SIG-M5 (cell line): ENCODE measurements at regions not wholly inside any gene's neighbourhood (a gene's known extent, or its start where the extent isn't known, plus 50 kb on each side); places are given as distances from the start of the nearest gene placed in this dataset.
"Not testable (repeated sequence)": the region's sequence is repeated elsewhere in the genome, so short reads cannot be mapped to it uniquely, and the experiment has no call there.

Source experiments
- DNase-seq: peaks from one replicate; lab custom pipeline; 2025; lab: John Stamatoyannopoulos, UW

DNA sequence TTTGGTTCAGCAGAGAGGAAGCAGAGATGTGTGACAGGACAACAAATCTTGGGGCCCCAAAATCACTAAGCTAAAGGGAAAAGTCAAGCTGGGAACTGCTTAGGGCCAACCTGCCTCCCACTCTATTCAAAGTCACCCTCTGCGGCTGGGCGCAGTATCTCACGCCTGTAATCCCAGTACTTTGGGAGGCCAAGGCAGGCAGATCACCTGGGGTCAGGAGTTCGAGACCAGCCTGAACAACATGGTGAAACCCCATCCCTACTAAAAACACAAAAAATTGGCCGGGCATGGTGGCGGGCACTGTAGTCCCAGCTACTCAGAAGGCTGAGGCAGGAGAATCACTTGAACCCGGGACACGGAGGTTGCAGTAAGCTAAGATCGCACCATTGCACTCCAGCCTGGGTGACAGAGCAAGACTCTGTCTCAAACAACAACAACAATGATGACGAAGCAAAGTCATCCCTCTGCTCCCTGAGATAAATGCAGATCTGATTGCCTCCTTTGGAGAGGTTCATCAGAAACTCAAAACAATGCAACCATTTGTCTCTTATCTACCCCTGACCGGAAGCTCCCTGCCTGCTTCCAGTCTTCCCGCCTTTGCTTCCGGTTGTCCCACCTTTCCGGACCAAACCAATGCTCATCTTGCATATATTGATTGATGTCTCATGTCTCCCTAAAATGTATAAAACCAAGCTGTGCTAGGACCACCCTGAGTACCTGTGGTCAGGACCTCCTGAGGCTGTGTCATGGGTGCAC lies 136.4 kb upstream of the AFDN start:
- not testable (repeated sequence) for DNase-seq

DNA sequence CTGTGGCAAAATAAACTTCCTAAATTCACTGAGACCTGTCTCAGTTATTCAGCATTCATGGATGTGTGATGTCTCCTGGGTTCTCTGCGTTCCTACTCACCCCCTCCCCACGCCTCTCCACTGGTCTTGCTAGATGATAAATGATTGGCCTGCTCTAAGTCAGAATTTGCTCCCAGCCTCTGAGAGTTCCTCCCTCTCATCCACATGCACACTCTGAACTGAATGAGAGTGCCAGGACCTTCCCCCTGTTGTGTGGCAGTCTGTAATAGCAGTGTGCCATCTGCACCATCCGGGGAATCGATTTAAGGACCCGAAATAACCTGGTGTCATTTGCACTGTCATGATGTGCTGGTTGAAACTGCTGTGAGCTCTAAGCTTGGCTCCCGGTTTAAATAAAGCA lies 135.8 kb upstream of the AFDN start:
- DNase-seq: no peak

GRCh38 chr6:167691533-167692312 lies 135.0 kb upstream of the AFDN start:
- DNase-seq: no peak

DNA sequence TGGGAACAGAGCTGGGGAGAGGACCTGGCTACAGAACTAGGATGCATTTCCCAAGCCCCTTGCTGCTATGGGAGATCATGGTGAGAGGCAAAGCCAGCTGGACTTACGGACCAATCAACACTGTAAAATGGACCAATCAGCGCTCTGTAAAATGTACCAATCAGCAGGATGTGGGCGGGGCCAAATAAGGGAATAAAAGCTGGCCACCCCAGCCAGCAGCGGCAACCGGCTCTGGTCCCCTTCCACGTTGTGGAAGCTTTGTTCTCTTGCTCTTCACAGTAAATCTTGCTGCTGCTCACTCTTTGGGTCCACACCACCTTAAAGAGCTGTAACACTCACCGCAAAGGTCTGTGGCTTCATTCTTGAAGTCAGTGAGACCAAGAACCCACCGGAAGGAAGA lies 133.2 kb upstream of the AFDN start:
- DNase-seq: not testable (repeated sequence)

- no peak for DNase-seq
These were observed 130.9 kb upstream of the AFDN start for GRCh38 chr6:167695831-167696230.

GRCh38 chr6:167696296-167696695 lies 130.4 kb upstream of the AFDN start:
- DNase-seq: no peak

DNA sequence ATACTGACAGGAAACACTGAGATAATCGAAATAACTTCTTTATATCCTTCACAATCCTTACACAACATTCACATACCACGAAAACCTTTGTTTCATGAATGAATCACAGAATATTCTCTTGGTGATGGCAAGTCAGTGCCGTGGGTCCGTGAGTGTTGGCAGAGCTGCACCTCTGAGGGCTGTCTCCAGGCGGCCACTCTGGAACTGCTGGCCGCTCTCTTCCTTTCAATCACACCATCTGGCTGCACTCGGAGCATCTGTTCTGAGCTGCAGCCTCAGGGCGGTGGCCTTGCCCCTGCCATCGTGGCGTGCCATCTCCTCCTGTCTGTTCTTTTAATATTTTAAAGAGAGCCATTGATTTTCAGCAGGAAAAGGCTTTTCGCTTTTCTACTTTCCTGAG lies 129.4 kb upstream of the AFDN start:
- no peak for DNase-seq

DNA sequence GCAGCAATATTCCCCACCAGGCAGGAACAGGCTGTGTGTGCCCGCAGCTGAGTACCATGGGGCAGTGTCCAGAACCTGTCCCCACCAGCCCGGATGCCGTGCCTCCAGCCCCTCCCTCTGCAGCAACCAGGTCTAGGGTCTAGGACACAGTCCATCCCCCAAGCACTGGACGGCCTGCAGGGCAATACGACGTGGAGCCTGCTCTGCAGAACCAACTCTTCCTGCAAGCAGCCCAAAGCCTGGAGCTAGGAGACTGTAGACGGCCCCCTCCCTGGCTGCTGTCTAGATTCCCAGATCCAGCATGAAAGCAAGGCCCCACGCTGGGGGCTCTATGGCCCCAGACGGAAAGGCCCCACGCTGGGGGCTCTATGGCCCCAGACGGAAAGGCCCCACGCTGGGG lies 128.2 kb upstream of the AFDN start:
- no peak for DNase-seq

- DNase-seq: peak; percentile 50
These were observed 127.4 kb upstream of the AFDN start for GRCh38 chr6:167699141-167699931.

- DNase-seq: no peak
These were observed 126.5 kb upstream of the AFDN start for GRCh38 chr6:167700199-167700598.

DNA sequence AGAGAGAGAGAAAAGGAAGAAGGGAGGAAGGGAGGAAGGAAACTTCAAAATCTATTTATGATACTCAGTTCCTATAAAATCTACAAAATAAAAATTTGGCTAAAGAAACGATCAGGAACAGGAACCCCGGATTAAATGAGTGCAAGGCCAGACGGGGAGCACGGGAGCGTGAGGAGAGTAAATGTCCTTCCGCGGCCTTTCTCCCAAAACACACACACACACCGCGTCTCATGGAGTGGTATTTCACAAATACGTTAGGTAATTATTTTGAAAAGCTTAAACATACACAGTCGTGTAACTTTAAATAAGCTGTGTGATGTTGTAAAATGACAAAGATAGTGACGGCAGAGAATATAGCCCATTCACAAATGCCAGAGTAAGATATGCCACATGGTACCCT lies 125.7 kb upstream of the AFDN start:
- DNase-seq: no peak

DNA sequence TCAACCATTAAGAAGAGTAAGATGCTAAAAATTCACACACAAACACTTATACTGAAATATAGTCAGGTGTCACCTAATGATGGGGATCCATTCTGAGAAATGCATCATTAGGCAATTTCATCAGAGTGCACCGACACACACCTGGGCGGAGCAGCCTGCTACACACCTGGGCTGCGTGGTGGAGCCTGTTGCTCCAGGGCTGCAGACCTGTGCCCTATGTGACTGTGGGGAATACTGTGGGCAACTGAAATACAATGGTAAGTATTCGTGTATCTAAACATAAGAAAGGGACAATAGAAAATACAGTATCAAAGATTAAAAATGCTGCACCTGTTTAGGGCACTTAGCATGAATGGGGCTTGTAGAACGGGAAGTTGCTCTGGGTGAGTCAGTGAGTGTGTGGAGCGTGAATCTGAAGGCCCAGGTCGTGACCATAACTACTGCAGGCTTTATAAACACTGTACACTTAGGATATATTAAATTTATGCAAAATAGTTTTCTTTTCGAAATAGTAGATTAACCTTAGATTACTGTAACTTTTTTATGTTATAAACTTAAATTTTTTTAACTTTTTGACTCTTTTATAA lies 124.4 kb upstream of the AFDN start:
- DNase-seq: no peak

- no peak for DNase-seq
These were observed 123.4 kb upstream of the AFDN start for GRCh38 chr6:167703347-167703746.

DNA sequence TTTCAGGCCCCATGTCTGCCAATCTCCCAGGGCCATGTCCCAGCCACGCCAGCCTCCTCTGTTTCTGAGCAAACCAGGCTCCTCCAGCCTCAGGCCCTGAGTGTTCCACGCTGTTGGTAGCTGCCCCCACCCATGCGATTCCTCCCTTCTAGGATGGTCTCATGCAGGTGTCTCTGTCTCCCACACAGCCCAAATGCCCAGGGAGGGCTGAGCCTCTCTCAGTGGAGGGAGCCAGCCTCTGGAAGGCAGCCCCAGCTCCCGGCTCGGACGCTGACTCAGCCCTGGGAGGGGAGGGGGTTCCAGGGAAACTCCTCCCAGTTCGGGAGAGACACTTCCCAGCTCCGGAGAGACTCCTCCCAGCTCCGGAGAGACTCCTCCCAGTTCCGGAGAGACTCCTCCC lies 122.9 kb upstream of the AFDN start:
- no peak for DNase-seq

DNA sequence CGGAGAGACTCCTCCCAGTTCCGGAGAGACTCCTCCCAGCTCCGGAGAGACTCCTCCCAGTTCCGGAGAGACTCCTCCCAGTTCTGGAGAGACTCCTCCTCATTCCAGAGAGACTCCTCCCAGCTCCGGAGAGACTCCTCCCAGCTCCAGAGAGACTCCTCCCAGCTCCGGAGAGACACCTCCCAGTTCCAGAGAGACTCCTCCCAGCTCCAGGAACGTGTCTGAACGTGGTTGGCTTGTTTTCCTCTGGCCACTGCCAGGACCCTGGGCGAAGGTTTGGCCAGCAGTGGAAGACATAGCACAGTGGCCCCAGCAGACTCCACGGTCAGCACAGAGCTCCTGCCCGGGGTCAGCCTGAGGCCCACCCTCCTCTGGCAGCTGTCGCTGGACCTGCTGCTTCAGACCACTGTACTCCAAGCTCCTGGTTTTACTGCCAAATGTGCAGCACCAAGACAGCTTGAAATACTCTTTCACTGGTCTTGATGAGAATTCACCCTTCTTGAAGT lies 122.3 kb upstream of the AFDN start:
- DNase-seq: no peak

- no peak for DNase-seq
These were observed 121.4 kb upstream of the AFDN start for GRCh38 chr6:167705211-167705750.

DNA sequence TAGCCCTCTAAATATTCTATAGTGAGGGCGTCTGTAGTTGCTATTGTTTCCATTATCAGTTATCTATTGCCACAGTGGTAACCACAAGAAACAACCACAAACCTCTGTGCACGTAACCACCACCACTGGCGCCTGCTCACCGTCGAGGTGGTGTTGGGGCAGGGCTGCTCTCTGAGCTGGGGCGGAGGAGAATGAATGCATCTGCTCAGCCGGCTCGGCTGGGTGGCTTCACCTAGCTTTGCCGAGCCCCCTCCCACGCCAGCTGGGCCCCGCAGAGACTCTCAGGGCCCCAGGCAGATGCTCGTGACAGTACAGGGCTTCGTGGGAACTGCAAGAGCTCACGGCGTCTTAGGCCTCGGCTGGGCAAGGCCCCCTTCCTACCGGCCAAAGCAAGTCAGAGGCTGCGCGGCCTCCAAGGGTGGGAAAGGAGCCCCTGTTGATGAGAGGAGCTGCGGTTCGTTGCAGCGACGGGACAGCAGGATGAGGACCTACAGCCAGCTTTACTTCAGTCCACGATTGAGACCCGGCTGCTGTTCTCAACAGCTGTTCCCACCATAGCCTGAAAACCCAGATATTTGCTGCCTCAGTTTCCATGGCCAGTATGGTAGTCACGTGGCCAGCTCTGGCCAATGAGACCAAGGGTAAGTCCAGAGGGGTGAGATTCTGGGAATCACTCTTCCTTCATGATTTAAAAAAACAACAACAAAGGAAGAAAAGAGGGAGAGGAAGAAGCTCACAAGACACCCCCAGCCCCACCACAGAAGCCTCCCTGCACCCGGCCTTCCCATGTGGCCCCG lies 120.2 kb upstream of the AFDN start:
- no peak for DNase-seq

DNA sequence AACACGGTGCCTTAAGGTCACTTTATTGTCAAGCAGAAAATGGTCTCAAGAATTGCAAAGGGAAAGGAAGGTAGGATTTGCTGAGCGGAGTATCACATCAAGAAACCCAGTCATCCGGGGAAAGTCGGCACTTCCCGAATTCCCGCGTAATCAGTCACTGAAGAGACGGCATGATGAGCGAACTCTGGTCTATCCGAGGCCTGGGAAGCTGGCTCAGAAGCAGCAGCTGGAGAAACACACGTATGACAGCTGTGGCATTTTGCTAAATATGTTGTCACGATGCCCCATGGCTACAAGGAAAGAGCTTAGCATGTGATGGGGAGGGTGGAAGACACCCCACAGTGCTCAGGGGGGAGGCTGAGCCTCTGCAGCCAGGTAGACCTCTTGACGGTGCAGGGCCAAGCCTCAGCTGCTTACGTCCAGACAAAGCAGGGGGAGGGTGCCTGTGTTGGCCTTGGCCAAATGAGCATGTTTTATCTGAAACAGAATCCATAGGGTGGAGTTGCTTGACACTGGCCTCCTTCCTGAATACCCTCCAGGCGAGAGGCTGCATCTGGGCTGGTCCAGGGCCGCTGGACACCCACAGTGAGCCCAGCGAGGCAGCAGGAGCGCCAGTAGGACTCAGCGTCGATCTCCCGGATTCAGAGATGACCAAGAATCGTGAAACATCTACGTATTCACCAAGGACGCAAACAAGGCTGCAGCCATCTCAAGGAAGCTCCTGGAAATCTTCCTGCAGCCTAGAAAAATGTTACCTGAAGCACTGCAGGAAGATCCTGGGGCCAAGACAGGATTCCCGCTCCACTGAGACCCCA lies 118.8 kb upstream of the AFDN start:
- DNase-seq: no peak

DNA sequence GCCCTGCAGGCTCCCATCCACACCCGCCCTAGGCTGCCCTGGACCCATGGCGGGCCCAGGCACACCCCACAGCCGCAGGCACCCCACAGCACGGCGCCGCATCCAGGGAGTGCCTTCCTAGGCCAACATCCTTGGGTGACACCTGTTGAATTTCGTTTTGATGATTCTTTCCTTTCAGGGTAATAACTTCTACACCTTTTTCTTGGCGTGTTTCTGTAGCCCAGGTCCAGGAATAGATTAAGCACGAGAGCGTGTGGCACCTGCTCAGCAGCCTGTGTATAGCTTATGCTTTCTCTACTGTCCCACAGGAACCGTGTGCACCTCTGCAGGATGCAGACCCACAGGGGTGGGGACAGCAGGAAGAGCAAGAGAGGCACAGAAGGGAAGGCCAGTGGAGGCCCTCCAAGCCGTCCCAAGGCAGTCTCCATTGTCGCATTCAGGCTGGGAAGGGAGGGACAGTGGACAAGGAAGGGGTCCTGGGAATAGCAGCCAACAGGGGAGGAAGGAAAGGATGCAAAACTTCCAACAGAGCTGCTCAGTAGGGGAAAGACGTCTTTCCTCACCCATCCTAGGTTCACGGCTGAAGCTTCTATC lies 118.1 kb upstream of the AFDN start:
- DNase-seq: no peak

DNA sequence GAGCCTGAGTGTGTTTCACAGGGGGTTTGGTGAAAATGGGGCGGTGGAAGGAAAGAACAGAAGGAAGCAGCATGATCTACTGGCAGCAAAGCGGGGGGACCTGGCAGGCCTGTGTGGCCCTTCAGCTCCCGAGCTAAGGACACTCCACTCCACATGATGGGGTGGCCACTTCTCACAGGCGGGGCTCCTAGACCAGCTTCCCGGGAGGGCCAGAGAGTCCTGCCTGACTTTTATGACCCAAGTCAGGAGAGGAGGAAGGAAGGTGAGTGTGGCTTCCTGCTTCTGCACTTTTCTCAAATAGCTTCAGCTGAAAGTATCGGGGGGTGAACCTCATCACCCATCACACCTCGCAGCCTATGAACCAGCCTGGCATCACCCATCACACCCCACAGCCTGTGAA lies 117.5 kb upstream of the AFDN start:
- no peak for DNase-seq
